ENCODE measurements at regions not wholly inside any gene's neighbourhood (a gene's known extent, or its start where the extent isn't known, plus 50 kb on each side); places are given as distances from the start of the nearest gene placed in this dataset.
"Not testable (repeated sequence)": the region's sequence is repeated elsewhere in the genome, so short reads cannot be mapped to it uniquely, and the experiment has no call there.

- DNase-seq: no peak
These were observed 512.9 kb downstream of the PYDC2 start for GRCh38 chr3:191973820-191974219.

- no peak for DNase-seq
These were observed 515.0 kb downstream of the PYDC2 start for GRCh38 chr3:191975936-191976335.

DNA sequence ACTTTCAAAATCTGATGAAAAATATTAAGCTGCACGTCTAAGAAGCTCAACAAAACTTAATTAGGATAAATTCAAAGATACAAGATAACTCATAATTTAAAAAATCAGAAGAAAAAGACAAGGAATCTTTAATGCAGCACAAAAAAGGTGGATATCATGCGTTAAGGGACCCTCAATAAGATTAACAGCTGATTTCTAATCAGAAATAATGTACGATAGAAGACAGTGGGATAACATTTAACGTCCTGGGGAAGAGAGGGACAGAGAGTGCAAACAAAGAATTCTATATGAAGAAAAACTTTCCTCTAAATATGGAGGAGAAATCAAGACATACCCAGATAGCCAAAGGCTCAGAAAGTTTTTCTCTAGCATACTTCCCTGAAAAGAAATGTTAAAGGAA lies 519.5 kb downstream of the PYDC2 start:
- DNase-seq: no peak

- no peak for DNase-seq
These were observed 521.5 kb downstream of the PYDC2 start for GRCh38 chr3:191982481-191982880.

- peak; percentile 35 for DNase-seq
These were observed 524.7 kb downstream of the PYDC2 start for GRCh38 chr3:191985691-191986090.

GRCh38 chr3:191987831-191988350 lies 526.9 kb downstream of the PYDC2 start:
- DNase-seq: peak; percentile 62

DNA sequence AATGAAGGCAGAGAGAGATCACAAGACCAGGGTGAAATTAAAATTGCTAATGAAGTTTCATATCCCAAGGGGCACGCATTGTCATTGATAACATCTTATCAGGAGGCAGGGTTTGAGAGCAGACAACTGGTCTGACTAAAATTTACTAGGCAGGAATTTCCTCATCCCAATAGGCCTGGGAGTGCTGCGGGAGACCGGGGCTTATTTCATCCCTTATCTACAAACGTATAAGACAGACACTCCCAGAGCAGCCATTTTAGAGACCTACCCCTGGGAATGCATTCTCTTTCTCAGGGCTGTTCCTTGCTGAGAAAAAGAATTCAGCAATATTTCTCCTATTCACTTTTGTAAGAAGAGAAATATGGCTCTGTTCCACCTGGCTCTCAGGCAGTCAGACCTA lies 533.0 kb downstream of the PYDC2 start:
- DNase-seq: not testable (repeated sequence)

GRCh38 chr3:191997093-191997492 lies 536.1 kb downstream of the PYDC2 start:
- no peak for DNase-seq

- DNase-seq: no peak
These were observed 536.8 kb downstream of the PYDC2 start for GRCh38 chr3:191997579-191998268.

- no peak for DNase-seq
These were observed 540.3 kb downstream of the PYDC2 start for GRCh38 chr3:192001218-192001617.

DNA sequence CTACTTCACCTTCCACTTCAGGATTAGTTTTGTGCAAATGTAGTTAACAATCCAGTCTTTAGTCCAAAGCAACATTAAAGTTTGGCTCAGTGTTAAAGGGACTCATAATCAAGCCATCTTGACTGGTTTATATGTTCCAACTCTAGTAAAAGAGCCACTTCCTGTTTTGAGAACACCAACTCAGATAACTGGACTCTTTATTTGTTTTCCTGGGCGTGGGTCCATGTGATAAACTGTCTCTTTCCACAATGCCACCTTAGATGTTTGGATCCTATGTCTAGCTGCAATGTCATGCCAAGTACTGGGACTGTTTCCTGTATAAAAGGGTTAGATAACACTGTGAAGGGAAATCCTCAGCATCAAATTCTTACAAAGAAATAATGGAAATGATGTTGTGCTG lies 545.0 kb downstream of the PYDC2 start:
- DNase-seq: no peak

- DNase-seq: no peak
These were observed 548.9 kb downstream of the PYDC2 start for GRCh38 chr3:192009903-192010302.

DNA sequence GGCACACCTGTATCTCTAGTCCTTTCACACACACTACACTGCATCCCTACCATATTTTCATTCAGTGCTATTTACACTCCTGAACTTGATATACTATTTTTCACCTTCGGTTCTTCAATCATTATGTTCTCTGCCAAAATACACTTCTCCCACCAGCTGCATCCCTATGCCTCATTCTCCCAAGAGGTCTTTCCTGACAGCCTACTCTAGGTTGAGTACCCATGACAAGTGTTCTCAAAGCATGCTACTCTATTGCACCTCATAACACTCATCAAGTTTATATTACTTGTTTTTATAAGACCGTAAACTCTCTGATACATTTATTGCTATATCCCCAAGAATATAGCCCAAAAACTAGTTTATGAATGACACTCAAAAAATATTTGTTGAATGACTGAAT lies 549.5 kb downstream of the PYDC2 start:
- DNase-seq: no peak

GRCh38 chr3:192011137-192011536 lies 550.2 kb downstream of the PYDC2 start:
- DNase-seq: peak; percentile 8

GRCh38 chr3:192013110-192013509 lies 552.1 kb downstream of the PYDC2 start:
- DNase-seq: no peak

GRCh38 chr3:192022412-192022811 lies 561.4 kb downstream of the PYDC2 start:
- DNase-seq: peak; percentile 94

DNA sequence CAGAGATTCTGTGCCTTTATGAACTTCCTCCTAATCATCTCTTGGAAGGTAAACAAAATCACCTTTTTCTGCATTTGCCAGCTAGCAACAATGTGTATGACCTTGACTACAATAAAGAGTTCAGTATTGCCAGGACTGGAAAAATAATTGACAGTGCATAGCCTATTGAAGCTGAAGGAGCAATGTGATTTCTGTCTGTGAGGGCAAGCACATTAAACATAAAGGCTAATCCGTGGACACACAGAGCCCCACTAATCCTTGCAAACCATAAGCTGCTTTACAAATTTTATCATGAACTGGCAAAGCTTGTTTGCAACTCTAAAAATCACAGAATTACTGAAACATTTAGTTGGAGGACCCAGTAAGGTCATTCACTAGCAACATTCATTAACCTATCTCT lies 563.8 kb downstream of the PYDC2 start:
- DNase-seq: no peak

DNA sequence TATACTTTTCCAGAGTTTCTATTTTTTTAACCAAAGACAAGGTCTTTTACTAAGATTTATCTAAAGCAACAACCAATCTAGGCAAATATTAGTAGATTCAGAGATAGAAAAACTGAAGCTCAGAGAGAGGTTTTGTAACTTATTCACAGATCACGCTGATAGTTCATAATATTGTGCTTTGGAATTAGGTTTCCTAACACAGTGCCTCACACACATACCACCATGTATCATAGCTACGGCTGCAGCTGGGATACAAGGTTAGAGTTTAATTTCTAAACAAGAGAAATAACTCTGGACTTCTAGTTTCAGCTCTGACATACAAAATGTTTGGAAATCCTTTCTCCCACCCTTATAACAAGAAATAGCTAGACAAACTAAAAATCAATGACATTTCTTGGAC lies 565.7 kb downstream of the PYDC2 start:
- DNase-seq: no peak

DNA sequence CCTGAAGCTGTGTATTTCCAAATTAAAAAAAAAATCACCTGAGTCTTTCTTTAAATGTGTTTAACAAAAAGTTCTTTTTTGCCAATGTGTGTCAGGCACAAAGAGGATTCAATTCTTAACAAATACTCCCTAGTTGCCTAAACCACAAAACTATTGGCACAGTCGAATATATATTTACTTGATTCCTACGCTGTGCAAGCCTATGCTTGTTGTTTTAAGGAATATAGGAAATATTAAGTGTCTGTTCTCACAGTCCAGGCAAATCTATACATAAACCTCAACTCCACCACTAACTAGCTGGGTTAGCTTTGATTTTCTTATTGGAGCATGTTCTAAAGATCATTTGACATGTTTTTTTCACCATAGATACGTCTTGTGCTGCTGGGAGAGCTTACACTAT lies 571.0 kb downstream of the PYDC2 start:
- DNase-seq: no peak

- DNase-seq: peak; percentile 30
These were observed 572.3 kb downstream of the PYDC2 start for GRCh38 chr3:192033246-192033645.

- peak; percentile 23 for DNase-seq
These were observed 577.8 kb downstream of the PYDC2 start for GRCh38 chr3:192038726-192039125.

DNA sequence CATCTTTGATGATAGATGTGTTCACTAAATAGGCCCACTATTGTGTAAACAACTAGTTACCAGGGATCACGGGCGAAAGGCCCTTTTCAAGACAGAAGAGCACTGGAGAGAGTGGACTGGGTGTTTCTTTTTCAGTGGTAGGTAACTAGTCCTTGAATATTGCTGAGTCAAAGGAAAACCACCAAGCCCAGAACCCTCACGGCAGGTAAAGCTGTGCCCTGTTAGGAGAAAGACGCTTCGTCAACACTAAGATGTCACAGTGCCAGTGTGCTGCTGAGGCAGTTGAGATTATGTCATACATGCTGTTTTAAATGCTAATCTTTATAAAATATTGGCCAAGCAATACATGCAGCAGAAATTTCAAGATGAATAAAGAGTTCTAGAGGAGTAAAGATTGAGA lies 578.6 kb downstream of the PYDC2 start:
- DNase-seq: no peak

DNA sequence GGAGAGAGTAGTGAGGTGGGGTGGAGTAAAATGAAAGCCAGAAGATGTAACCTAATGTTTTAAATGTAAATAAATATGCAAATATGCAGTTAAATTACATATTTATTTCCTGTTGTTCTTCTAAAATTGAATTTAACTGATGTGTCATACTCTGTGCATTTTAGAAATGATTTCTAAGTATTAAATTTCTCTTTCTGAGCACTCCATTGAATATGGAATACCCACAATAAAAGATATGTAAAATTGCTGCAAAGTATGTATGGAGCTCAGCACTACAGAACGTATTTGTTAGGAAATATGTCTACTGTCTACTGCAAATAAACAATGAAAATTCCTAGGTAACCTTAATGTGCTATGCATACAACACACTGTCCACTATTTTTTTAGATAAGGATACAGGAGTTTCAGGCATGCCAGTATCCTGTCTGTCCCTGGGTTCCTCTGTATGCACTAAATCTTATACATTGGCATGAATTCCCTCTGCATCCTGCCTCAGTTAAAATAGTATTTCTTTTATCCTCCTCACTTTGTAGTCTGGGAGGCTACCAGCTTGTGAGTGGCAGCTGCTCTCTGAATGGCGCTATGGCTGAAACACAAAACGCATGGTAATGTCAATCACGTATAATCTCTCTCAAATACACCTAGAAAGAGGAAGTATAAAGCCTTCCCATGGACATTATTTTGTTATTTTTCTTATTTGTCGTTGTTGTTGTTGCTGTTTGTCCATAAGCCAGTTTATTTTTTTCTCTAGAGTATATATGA lies 579.5 kb downstream of the PYDC2 start:
- DNase-seq: no peak

- DNase-seq: no peak
These were observed 581.2 kb downstream of the PYDC2 start for GRCh38 chr3:192042116-192042515.
